A673 (cell line): ENCODE measurements at regions not wholly inside any gene's neighbourhood (a gene's known extent, or its start where the extent isn't known, plus 50 kb on each side); places are given as distances from the start of the nearest gene placed in this dataset.

Source experiments
- BruUV-seq: library from RNA; stranded (reverse); fragments of 400-500 nt; replicated peaks from 2 replicates; lab custom pipeline; 2021; lab: Mats Ljungman, UMichigan
- CTCF ChIA-PET: fragments of 300-600 bp; sonication (Branson Sonifier 250); formaldehyde crosslinking; loops from one replicate; lab custom pipeline; 2022; ENCODE audit warnings: antibody characterized with exemption; lab: Charles Lee
- POLR2A ChIA-PET: fragments of 300-600 bp; sonication (Branson Sonifier 250); formaldehyde crosslinking; loops from one replicate; lab custom pipeline; 2022; ENCODE audit warnings: antibody characterized with exemption; ENCODE audit not compliant: low non-redundant PET; lab: Charles Lee
- DNase-seq: peaks from one replicate; pipeline ENCODE4 v3.0.0-alpha.2; 2015; ENCODE audit warnings: low spot score
- H3K27ac ChIP-seq: fragments of 200-600 bp; sonication (generic); 2 replicates; pipeline ENCODE4 v1.5.1; 2016; ENCODE audit warnings: mixed run types, low read depth, mild to moderate bottlenecking, mixed read lengths, antibody characterized with exemption, low read length; ENCODE audit not compliant: poor library complexity, severe bottlenecking
- H3K27me3 ChIP-seq: fragments of 200-600 bp; sonication (generic); replicated peaks from 2 replicates; pipeline ENCODE4 v1.6.1; 2017; ENCODE audit warnings: mixed run types, low read depth, mild to moderate bottlenecking, mixed read lengths, antibody characterized with exemption, low read length; ENCODE audit not compliant: insufficient read depth, poor library complexity
- H3K36me3 ChIP-seq: fragments of 200-600 bp; sonication (generic); 2 replicates; pipeline ENCODE4 v1.6.1; 2016; ENCODE audit warnings: mixed run types, mild to moderate bottlenecking, mixed read lengths, antibody characterized with exemption, low read length; ENCODE audit not compliant: insufficient read depth, poor library complexity, severe bottlenecking
- H3K4me1 ChIP-seq: fragments of 200-600 bp; sonication (generic); 2 replicates; pipeline ENCODE4 v1.6.1; 2017; ENCODE audit warnings: mixed run types, mild to moderate bottlenecking, mixed read lengths, antibody characterized with exemption, low read length; ENCODE audit not compliant: insufficient read depth, poor library complexity, severe bottlenecking
- H3K4me3 ChIP-seq: fragments of 200-600 bp; sonication (generic); 2 replicates; pipeline ENCODE4 v1.5.1; 2016; ENCODE audit warnings: low read depth, mixed run types, mild to moderate bottlenecking, mixed read lengths, low read length; ENCODE audit not compliant: poor library complexity, severe bottlenecking
- H3K9me3 ChIP-seq: fragments of 200-600 bp; sonication (generic); 2 replicates; pipeline ENCODE4 v1.6.1; 2016; ENCODE audit warnings: mixed run types, low read depth, mild to moderate bottlenecking, mixed read lengths, antibody characterized with exemption, low read length; ENCODE audit not compliant: poor library complexity, severe bottlenecking
- CTCF ChIP-seq: fragments of 300-800, 200-600 bp; sonication (generic); conservative IDR thresholded peaks from 2 replicates; pipeline ENCODE4 v1.5.1; 2017; ENCODE audit warnings: low read depth, mild to moderate bottlenecking, antibody characterized with exemption, low read length, moderate library complexity, mixed read lengths
- EZH2 ChIP-seq: fragments of 200-600 bp; sonication (generic); IDR thresholded peaks from 2 replicates; pipeline ENCODE4 v1.6.1; 2017; ENCODE audit warnings: borderline replicate concordance, low read depth, mild to moderate bottlenecking, mixed read lengths, antibody characterized with exemption, low read length; ENCODE audit not compliant: poor library complexity, severe bottlenecking
- intact Hi-C: fragments of 100-400 bp; cut with micrococcal nuclease; formaldehyde crosslinking; loops from one replicate; pipeline ENCODE4 v1.10.0; 2022; ENCODE audit not compliant: unreplicated experiment

- peak overlapping the region; percentile 11 for H3K4me3 ChIP-seq
- ChIA-PET CTCF (interaction anchor here (0.5 kb wide), 1 partner anchor 51 kb away, joined by 3 read pairs; no protein-coding TSS in a partner anchor), POLR2A (no interaction called here)
- H3K27ac ChIP-seq = no peak overlapping the region
- intact Hi-C loops = no loop called here
- H3K4me1 ChIP-seq = peaks cover 15% of the 10 kb centered on the region
- peaks cover 58% of the 10 kb centered on the region for H3K27me3 ChIP-seq
- H3K36me3 ChIP-seq = no peaks in the 10 kb centered on the region
- TF ChIP-seq CTCF = no peak
- TF ChIP-seq EZH2 = peak; percentile 48
- DNase-seq = peak; percentile 31
- no peaks in the 10 kb centered on the region for H3K9me3 ChIP-seq
- no TSS peak for BruUV-seq
These were observed 85.3 kb downstream of the LINC00237 start for GRCh38 chr20:21020659-21021471.

- TF ChIP-seq EZH2 (peak; percentile 79), CTCF (no peak)
- no TSS peak for BruUV-seq
- no peaks in the 10 kb centered on the region for H3K36me3 ChIP-seq
- H3K27me3 ChIP-seq = peaks cover 58% of the 10 kb centered on the region
- intact Hi-C loops = no loop called here
- H3K27ac ChIP-seq = no peak overlapping the region
- H3K4me3 ChIP-seq = peak overlapping the region; percentile 11
- H3K9me3 ChIP-seq = no peaks in the 10 kb centered on the region
- H3K4me1 ChIP-seq = peaks cover 15% of the 10 kb centered on the region
- POLR2A ChIA-PET = no interaction called here
- peak; percentile 11 for DNase-seq
- CTCF ChIA-PET = no interaction called here
These were observed 86.1 kb downstream of the LINC00237 start for GRCh38 chr20:21019814-21020658.

- H3K4me3 ChIP-seq = no peak overlapping the region
- DNase-seq = no peak
- no peak overlapping the region for H3K27ac ChIP-seq
- TF ChIP-seq EZH2 (no peak), CTCF (no peak)
- H3K9me3 ChIP-seq = no peaks in the 10 kb centered on the region
- peaks cover 15% of the 10 kb centered on the region for H3K4me1 ChIP-seq
- intact Hi-C loops = no loop called here
- peaks cover 58% of the 10 kb centered on the region for H3K27me3 ChIP-seq
- no peaks in the 10 kb centered on the region for H3K36me3 ChIP-seq
- no TSS peak for BruUV-seq
- POLR2A ChIA-PET = no interaction called here
- CTCF ChIA-PET = no interaction called here
These were observed 86.7 kb downstream of the LINC00237 start for GRCh38 chr20:21019468-21019813.
